ENCODE measurements at regions not wholly inside any gene's neighbourhood (a gene's known extent, or its start where the extent isn't known, plus 50 kb on each side); places are given as distances from the start of the nearest gene placed in this dataset.
"Not testable (repeated sequence)": the region's sequence is repeated elsewhere in the genome, so short reads cannot be mapped to it uniquely, and the experiment has no call there.

DNA sequence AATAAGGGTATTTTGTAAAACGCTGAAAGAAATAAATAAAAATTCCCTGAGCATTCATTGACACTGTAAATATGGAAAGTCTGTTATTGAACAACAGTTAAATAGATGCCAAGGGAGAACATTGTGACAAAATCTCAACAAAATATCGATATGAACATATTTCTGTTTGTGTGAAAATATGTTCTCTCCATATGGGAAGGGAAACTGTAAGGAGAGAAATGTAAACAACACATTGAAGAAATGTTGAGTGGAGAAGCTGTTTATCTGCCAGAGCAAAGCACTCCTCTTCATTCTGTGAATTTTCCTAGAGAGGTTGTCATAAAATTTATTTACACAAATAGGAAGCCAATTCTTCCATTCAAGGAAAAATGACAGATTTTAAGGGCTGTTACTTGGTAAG, 57.1 kb upstream of the EOMES start:
- no peak for DNase-seq

DNA sequence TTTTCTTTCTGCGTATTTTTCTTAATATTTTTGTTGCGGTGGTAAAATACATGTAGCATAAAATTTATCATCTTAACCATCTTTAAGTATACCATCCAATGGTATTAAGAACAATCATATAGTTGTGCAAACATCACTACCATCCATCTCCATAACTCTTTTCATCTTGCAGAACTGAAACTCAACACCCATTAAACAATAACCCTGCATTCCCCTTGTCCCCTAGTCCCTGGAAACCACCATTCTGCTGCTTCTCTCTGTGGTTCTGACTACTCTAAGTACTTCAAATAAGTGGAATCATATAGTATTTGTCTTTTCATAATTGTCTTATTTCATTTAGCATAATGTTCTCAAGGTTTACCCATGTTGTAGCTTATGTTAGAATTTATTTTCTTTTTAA, 67.3 kb upstream of the EOMES start:
- no peak for DNase-seq

DNA sequence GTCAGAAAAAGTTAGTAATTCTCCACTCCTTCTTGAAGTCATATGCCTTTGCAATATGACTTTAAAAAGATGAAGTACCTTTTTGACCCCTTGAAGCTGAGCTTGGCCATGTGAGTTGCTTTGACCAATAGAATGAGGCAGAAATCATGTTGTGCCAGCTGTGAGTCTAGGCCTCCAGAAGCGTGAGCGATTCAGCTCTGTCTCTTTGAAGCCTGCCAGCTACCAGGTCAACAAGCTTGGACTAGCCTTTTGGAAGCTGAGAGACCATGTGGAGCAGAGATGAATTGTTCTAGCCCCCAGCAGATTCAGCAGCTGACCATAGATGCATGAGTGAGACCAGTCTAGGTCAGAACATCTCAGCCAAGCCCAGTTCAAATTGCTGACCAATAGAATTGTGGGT, 69.8 kb upstream of the EOMES start:
- no peak for DNase-seq

DNA sequence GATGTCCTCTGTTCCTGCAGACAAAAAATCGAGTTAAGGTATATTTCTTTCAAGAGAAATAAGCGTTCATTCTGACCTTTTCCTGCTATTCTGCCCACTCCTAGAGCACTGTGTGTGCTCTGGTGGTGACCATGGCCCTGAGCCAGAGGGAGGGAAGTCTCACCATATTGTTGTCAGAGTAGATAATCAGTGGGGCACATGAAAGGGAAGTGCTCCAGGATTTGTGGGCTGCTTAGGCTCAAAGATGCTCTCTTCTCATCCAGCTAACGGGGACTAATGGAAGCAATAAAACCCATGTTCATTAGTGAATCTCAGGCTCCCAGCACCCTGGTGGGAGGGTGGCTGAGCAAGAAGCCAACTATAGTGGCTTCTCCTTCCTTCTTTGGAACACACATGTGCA, 70.7 kb upstream of the EOMES start:
- no peak for DNase-seq

DNA sequence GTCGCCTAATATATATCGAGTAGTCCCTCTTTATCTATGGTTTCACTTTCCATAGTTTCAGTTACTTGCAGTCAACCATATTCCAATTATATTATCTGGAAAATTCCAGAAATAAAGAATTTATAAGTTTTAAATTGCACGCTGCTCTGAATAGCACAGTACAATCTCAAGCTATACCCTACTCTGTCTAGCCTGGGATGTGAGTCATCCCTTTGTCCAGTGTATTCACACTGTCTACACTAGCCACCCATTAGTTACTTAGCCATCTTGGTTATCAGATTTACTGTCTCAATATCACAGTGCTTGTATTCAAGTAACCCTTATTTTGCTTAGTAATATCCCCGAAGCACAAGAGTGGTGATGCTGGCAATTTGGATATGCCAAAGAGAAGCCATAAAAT, 72.1 kb upstream of the EOMES start:
- no peak for DNase-seq

DNA sequence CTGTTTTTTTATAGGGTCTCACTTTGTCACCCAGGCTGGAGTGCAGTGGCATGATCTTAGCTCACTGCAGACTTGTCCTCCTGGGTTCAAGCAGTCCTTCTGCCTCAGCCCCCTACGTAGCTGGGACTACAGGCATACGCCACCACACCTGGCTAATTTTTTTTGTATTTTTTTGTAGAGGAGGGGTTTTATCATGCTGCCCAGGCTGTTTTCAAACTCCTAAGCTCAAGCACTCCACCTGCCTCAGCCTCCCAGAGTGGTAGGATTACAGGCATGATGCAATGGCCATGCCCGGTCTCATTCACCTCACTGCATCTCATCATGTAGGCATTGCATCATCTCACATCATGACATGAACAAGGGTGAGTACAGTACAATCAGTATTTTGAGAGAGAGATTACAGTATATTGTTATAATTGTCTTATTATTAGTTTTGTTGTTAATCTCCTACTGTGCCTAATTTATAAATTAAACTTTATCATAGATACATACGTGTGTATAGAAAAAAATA, 74.3 kb upstream of the EOMES start:
- DNase-seq: no peak

DNA sequence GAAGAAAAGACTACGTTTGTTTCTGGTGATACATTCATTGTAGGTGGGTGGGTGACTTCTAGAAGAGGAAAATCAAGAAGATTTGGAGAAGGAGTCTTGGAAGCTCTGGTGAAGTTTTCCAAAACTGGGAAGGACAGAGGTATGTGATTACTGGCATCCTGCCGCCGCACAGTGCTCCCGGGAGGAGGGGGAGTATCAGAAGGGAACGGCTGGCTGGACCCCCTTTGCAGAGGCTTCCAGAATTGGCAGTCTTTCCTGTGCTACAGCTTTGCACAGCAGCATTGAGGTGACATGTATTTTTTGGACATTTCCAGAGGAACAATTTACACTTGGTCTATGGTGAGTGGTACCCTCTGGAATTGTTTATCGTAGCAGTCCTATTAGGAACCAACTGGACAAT, 75.7 kb upstream of the EOMES start:
- DNase-seq: no peak

DNA sequence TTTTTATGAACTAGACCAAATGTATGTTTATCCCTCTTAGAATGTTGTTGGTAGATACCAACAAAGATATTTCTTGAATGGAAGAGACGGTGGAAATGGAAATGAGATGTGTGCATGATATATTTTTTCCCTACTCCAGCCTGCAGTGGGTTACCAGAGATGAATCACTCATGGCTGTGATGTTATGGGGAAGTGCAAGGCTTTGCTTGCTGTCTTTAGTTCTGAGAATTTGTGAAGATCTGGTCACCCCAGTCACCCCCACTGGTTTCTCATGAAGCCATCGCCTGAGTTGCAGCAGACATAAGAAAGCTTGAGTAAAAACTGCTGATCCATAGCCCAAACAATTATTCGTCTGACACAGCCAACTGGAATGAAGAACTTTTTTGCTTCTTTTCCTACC, 78.1 kb upstream of the EOMES start:
- no peak for DNase-seq

DNA sequence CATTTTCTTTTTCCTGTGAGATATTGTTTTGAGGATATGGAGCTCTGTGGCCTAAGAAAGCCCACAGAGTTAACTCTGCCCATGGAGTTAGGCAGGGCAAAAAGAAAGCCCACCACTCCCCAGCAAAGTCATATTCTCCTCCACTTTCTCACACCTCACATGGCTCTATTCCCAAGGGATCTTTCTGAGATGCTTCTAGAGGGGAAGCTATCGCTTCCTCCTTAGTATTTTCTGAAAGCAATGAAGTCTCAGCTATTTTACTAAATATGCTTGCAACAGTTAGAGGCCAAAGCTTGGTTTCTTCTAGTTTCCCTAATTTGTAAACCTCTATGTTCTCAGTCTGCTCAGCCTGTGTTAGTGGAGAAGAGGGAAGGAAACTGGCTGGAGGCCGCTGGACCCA, 80.3 kb upstream of the EOMES start:
- no peak for DNase-seq

DNA sequence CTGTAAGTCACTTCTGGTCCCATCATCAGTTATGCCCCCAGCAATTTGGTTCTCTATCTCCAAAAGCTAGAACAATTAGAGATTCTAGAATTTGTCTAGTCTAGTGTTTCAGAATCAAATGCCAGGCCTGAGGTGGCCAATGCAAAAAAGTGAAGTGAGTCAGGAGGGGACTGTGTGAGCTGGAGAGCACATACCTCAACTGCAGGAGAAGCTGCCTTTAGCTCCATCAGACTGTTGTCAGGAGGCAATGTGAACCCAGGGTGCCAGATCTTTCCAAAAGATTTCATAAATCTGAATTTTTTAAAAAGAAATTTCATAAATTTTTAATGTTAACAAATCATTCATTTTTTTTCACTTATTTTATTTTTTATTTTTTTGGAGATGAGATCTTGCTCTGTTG, 80.7 kb upstream of the EOMES start:
- no peak for DNase-seq

DNA sequence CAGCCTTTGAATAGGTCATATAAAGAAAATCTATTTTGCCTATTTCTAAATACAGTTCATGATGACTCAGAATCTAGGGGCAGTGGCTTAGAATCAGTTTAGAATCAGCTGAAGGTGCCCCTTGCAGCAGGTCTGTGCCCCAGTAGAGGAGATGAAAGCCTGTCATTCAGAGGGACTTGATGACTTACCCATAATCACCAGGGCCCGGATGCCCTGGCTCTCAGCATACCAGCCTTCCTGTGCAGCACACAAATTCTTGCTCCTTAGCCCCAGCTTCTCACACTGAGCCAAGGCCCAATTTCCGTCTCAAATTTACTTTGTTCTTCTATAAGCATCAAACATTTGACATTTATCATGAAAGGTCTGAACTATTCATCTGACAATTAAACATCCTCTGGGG, 83.2 kb upstream of the EOMES start:
- no peak for DNase-seq

DNA sequence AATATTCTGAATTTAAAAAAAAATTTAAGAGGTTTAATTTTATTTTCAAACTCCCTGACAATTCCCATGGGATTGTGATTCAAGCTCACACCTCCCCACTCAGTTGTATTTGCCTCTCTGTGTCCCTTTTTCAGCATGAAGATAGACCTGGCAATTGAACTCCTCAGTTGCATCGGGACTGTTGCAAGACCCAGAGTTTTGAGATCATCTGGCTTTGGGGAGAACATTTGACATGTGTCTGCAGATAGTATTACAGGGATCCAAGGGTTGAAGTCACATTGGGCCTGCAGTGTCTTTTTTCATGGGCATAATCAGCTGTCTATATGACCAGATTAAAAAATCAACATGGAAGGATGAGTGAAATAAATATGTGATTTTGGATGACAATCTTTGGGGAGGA, 91.1 kb upstream of the EOMES start:
- DNase-seq: no peak

DNA sequence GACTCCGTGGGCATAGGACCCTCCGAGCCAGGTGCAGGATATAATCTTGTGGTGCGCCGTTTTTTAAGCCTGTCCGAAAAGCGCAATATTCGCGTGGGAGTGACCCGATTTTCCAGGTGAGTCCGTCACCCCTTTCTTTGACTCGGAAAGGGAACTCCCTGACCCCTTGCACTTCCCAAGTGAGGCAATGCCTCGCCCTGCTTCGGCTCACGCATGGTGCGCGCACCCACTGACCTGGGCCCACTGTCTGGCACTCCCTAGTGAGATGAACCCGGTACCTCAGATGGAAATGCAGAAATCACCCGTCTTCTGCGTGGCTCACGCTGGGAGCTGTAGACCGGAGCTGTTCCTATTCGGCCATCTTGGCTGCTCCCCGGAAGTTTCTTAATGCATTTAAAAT, 99.5 kb upstream of the EOMES start:
- not testable (repeated sequence) for DNase-seq

DNA sequence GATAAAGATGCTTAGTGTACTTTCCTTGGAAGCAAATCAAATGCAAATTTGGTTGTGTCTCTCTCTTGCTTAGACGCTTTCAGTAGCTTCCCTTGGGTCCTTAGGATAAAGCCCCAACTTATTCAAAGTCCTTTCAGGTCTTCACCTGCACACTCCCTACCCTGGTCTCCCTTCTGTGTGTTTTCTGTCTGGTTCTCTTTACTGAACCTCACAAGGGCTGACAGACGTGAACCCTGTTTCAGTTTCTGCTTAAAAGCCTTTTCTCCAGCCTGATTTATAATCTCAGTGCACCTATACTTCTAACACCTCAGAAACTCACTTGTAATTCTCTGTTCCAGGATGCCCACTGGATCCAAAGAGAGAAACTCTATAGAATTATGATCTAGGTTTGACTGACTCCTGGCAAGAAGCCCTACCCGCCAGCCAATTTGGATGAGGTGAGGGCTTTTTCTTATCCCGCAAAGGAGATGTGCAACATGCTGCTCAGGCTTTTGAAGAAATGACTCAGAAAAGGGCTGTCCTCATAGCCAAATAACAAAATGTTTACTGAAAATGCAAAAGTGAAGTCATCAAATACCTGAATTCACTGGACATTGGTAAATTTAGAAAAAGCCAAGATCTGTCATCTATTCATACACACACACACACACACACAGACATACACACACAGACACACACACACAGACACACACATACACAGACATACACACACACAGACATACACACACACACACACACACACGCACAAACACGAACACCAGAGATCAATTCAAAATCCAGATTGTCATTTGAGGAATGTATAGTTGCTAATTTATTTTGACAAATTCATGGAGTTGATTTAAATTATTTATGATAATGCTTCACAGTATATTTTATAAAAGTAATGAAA, 102.4 kb upstream of the EOMES start:
- no peak for DNase-seq

DNA sequence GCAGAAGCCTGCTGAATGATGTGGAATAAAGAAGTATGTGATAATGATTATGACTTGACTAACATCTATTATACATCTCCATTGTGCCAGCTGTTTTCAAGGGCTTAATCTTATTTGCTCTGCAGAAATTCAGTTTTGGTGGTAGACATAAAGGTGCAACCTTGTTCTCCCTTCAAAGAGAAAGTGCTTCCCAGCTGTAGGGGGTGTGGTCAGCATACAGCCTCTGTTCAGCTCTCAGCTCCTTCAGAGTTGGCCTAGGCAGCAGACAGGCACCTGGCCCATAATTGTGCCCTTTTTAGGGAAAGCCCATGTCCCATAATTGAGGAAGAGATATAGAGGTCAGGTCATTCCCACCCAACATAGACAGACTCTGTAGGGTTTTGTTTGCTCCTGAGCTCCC, 104.3 kb upstream of the EOMES start:
- peak; percentile 12 for DNase-seq

DNA sequence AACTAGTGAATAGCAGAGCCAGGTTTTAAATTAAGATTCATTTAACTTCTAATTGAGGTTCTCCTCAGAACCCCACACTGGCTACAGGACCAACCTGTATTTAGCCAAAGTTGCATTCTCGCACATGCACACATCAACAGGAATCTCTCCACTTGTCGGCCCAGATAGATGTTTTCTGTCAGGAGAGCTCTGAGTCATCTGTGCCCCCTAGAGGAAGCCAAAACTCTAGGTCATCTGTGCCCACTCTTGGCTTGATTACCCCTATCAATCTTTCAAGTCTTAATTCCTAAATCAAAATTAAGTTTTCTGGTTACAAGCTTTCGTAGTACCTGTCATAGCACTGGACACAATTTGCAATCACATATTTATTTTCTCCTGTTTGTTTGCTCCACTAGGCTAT, 104.9 kb upstream of the EOMES start:
- no peak for DNase-seq

DNA sequence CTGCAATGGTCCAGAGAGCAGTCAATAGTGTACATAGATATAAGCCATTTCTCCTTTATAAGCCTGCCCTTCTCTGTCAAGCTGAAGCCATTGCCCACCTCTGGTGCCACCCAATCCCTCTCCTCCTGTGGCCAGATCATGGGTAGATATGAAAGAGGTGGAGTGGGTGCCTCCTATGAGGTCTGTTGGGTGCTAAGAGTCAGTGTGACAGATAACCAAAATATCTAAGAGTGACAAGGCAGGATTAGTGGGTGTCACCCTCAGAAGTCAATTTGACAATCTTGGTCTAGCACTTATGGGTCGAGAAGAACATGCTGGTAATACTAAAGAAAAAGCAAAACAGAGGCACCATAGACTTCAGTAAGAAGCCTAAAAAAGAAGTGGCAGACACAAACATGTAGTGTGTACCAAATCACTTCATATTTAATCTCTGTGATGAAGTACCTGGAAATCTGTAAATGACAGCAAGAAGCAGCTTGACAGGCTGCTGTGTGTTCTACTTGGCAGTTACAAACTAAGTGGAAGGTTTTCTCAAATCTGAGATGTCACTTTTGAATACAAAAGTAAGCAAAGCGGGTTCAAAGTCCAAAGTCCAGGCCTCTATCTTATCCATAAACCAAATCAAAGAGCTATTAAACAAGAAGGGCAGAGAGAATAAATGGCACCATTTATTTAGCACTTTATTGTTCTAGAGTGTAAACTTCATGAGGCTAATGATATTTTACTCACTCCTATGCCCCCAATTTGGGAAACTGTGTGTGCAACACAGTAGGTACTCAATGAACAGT, 118.9 kb upstream of the EOMES start:
- no peak for DNase-seq

DNA sequence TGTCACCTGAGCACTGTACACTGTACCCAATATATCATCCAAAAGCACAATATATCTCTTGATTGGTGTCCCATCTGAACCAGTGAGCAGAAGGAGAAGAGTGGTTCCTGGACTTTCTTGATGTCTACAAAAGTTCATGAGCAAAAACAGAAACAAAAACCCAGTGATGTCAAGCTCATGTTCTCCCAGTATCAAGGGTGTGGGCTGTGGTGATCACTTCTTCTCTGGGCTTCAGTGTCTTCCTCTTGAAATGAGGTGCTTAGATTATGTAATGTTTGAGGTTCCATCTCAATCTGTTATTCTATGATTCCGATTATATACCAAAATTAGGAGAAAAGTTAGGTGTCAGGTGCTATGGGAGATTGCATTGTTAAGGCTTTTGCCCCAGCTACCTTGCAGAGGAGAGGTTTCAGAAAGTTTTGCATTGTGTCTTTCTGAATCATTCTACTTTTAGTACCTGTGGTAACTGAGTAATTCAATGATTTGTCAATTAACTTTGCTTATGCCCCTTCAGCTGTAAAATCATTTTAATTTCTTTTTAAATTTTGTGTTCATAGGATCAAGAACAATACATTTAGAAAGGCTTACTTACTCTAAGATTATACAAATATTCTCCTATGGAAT, 122.0 kb upstream of the EOMES start:
- no peak for DNase-seq

DNA sequence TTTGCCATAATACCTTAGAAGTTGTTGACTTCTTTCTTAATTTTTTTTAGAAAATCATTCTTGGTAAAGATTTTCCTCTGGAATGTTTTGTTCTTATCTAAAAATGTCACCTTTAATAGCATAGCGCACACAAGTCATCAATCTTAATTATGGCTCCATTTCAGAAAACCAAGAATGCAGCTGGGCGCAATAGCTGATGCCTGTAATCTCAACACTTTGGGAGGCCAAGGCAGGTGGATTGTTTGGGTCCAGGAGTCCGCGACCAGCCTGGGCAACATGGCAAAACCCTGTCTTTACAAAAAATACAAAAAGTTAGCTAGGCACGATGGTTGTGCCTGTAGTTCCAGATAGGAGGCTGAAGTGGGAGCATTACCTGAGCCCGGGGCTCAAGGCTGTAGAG, 125.6 kb upstream of the EOMES start:
- no peak for DNase-seq

DNA sequence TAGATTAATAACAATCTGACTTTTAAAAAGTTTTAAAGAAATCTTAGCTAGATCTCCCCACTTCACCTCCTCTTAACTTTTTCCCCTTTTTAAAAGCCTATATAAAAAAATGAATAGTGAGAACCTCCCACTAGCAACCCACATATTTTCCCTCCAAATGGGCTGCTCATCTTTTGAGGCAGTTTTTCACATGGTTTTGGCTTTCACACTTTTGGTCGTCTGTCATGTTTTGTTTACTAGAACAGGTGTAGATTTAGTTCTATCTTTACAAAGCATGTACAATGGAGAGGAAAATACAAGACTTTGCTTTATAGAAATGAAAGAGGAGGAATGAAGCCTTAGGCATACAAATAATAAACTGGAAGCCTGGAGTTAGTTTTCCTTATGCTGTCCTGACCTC, 126.7 kb upstream of the EOMES start:
- no peak for DNase-seq

DNA sequence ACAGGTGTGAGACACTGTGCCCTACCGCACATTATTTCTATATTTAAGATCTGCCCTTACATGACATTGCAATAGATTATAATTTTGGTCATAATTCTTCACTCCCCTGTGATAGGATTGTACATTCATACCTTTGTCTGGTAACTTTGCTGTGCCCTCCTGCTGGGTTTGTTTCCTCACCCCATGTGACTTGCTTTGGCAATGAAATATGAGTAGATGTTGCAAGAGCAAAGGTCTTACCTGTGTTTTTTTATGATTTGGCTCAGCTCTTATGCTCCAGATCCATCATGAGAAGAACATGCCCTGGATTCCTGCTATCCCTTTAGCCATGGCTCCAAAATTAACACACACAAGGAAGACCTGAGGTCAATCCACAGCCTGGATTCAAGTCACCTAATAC, 137.7 kb upstream of the EOMES start:
- DNase-seq: no peak

DNA sequence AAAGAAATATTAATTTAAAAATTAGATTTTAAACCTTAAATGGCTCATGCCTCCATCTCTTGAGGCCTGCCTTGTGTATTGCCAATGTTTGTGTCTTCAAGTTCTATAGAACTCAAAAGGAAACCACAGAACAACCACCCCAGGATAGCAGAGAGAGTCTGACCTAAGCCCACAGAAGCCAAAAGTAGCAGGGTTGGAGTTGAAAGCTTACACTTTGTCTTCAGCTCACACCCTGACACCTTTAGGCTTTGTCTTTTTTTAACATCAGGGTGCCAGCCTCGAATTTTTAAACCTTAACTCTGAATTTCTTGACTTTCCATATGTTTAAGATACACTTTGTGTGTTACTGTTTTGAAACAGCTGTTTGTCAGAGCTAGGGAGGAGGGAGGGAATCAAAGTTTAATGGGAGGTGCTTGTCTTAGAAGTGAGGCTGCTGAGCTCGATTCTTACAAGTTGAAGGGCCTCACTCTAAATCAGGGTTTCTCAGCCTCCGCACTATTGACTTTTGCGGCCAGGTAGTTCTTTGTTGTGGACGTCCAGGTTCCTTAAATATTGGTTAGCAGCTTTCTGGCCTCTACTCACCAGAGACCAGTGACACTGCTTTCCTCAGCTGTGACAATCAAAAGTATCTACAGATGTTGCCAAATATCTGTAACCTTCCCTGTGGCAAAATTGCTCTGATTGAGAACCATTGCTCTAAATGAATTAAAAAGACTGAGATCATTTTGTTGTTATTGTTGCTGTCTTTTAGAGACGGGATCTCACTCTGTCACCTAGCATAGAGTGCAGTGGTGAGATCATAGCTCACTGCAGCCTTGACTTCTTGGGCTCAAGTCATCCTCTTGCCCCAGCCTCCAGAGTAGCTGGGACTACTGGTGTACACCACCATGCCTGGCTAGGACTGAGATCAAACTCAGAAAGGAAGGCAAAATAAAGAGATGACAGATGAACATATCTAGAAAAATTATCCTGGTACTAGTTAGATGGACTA, 139.2 kb upstream of the EOMES start:
- no peak for DNase-seq

DNA sequence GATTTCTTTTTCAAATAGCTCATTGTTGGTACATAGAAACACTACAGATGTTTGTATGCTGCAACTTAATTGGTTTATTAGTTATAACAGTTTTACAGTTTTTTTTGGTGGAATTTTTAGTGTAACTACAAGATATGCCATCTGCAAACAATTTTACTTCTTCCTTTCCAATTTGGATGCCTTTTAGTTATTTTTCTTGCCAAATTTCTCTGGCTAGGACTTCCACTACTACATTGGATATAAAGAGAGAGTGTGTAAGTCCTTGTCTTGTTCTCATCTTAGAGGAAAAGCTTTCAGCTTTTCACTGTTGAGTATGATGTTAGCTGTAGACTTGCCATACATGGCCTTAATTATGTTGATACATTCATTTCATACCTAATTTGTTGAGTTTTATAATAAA, 143.6 kb upstream of the EOMES start:
- no peak for DNase-seq
